CD14-positive monocyte (primary cell): ENCODE measurements at regions not wholly inside any gene's neighbourhood (a gene's known extent, or its start where the extent isn't known, plus 50 kb on each side); places are given as distances from the start of the nearest gene placed in this dataset.

ENCODE experiments used
- DNase-seq, 3 donors: peaks; one replicate each; pipeline ENCODE4 v3.0.0-alpha.2; 2011 to 2022
- H2AFZ ChIP-seq: 2 replicates; pipeline ENCODE4 v1.6.0; 2012; ENCODE audit warnings: mild to moderate bottlenecking, low read depth, low read length, inconsistent platforms; ENCODE audit not compliant: insufficient read depth, poor library complexity, severe bottlenecking
- H3K27ac ChIP-seq, 2 donors: 1 replicate in 1 of 2; 2 replicates in 1 of 2; pipeline ENCODE4 v1.5.1; 2012 to 2013; ENCODE audit warnings: low read length in 2 of 2, control low read depth in 1 of 2, inconsistent platforms in 1 of 2, low read depth in 1 of 2, mild to moderate bottlenecking in 1 of 2
- H3K27me3 ChIP-seq, 2 donors: one replicate each; pipeline versions ENCODE4 v1.6.0 to v1.6.1; 2011 to 2013; ENCODE audit warnings: low read length in 2 of 2; ENCODE audit not compliant: control insufficient read depth in 2 of 2, insufficient read depth in 2 of 2
- H3K36me3 ChIP-seq, 2 donors: replicated peaks in 1 of 2; 1 replicate in 1 of 2; 2 replicates in 1 of 2; pipeline versions ENCODE4 v1.5.1 to v1.6.1; 2012 to 2013; ENCODE audit warnings: low read length in 2 of 2, control low read depth in 1 of 2, inconsistent platforms in 1 of 2, mild to moderate bottlenecking in 1 of 2; ENCODE audit not compliant: insufficient read depth in 2 of 2, control insufficient read depth in 1 of 2
- H3K4me1 ChIP-seq, 2 donors: 1 replicate in 1 of 2; 2 replicates in 1 of 2; pipeline versions ENCODE4 v1.5.1 to v1.6.1; 2012 to 2013; ENCODE audit warnings: low read length in 2 of 2, control low read depth in 1 of 2, inconsistent platforms in 1 of 2, mild to moderate bottlenecking in 1 of 2, moderate library complexity in 1 of 2; ENCODE audit not compliant: insufficient read depth in 2 of 2, control insufficient read depth in 1 of 2
- H3K4me2 ChIP-seq: replicated peaks from 2 replicates; pipeline ENCODE3; 2012; ENCODE audit warnings: low read length, moderate library complexity, mild to moderate bottlenecking; ENCODE audit not compliant: poor library complexity, severe bottlenecking; ENCODE audit errors: extremely low read depth
- H3K4me3 ChIP-seq, 3 experiments: fragments of 200-600 bp in 1 of 3; sonication (generic) in 1 of 3; replicated peaks in 1 of 3; 1 replicate in 2 of 3; 2 replicates in 1 of 3; pipeline ENCODE4 v1.5.1; 2011 to 2013; ENCODE audit warnings: low read length in 3 of 3, mild to moderate bottlenecking in 3 of 3, control low read depth in 2 of 3, low read depth in 2 of 3, inconsistent platforms in 1 of 3, moderate library complexity in 1 of 3
- H3K79me2 ChIP-seq: 2 replicates; pipeline ENCODE4 v1.6.0; 2012; ENCODE audit warnings: mild to moderate bottlenecking, control low read depth, inconsistent platforms, low read length, moderate library complexity; ENCODE audit not compliant: insufficient read depth
- H3K9ac ChIP-seq: 2 replicates; pipeline ENCODE4 v1.6.0; 2017; ENCODE audit warnings: low read length, mild to moderate bottlenecking; ENCODE audit not compliant: insufficient read depth, poor library complexity, severe bottlenecking
- H3K9me3 ChIP-seq, 2 donors: replicated peaks in 1 of 2; 1 replicate in 1 of 2; 2 replicates in 1 of 2; pipeline versions ENCODE4 v1.5.1 to v1.6.1; 2012 to 2013; ENCODE audit warnings: low read length in 2 of 2, control low read depth in 1 of 2; ENCODE audit not compliant: control insufficient read depth in 1 of 2, insufficient read depth in 1 of 2
- H4K20me1 ChIP-seq: 2 replicates; pipeline ENCODE4 v1.6.0; 2012; ENCODE audit warnings: mild to moderate bottlenecking, low read length, control low read depth, moderate library complexity; ENCODE audit not compliant: insufficient read depth
- H3K27ac Mint-ChIP-seq, 7 donors: one replicate each; pipeline ENCODE4 v1.8.0; 2020; ENCODE audit warnings: mild to moderate bottlenecking in 7 of 7, mixed read lengths in 7 of 7, moderate library complexity in 6 of 7, inconsistent platforms in 2 of 7
- H3K27me3 Mint-ChIP-seq, 3 donors: one replicate each; pipeline ENCODE4 v1.8.0; 2021 to 2022; ENCODE audit warnings: low read depth in 3 of 3, mild to moderate bottlenecking in 3 of 3, mixed read lengths in 3 of 3, moderate library complexity in 3 of 3, inconsistent platforms in 1 of 3
- H3K36me3 Mint-ChIP-seq, 2 donors: one replicate each; pipeline ENCODE4 v1.8.0; 2020; ENCODE audit warnings: mixed read lengths in 2 of 2, inconsistent platforms in 1 of 2, mild to moderate bottlenecking in 1 of 2
- H3K4me1 Mint-ChIP-seq: one replicate; pipeline ENCODE4 v1.8.0; 2020; ENCODE audit warnings: mild to moderate bottlenecking, mixed read lengths
- H3K4me3 Mint-ChIP-seq, 2 donors: one replicate each; pipeline ENCODE4 v1.8.0; 2020; ENCODE audit warnings: mild to moderate bottlenecking in 2 of 2, mixed read lengths in 2 of 2, moderate library complexity in 1 of 2
- H3K9me3 Mint-ChIP-seq, 7 donors: one replicate each; pipeline ENCODE4 v1.8.0; 2020 to 2022; ENCODE audit warnings: mixed read lengths in 7 of 7, mild to moderate bottlenecking in 6 of 7, moderate library complexity in 6 of 7, inconsistent platforms in 2 of 7
- WGBS: methylation state at CpG from one replicate; pipeline ENCODE4 v1.1.5; 2013; ENCODE audit warnings: missing lambda C conversion rate; ENCODE audit not compliant: insufficient coverage; 5-methylcytosine and 5-hydroxymethylcytosine counted together
- intact Hi-C, 2 donors: fragments of 100-400 bp; cut with micrococcal nuclease; formaldehyde crosslinking; loops; one replicate each; pipeline versions ENCODE4 v1.15.0 to v1.15.1; 2023
- TF ChIP-seq, protein P1 (sequence below): fragments of 200-600 bp; IDR thresholded peaks from one replicate; pipeline ENCODE4 v1.8.0; 2022; ENCODE audit warnings: antibody characterized with exemption, mild to moderate bottlenecking

- TF ChIP-seq, protein P1, sequence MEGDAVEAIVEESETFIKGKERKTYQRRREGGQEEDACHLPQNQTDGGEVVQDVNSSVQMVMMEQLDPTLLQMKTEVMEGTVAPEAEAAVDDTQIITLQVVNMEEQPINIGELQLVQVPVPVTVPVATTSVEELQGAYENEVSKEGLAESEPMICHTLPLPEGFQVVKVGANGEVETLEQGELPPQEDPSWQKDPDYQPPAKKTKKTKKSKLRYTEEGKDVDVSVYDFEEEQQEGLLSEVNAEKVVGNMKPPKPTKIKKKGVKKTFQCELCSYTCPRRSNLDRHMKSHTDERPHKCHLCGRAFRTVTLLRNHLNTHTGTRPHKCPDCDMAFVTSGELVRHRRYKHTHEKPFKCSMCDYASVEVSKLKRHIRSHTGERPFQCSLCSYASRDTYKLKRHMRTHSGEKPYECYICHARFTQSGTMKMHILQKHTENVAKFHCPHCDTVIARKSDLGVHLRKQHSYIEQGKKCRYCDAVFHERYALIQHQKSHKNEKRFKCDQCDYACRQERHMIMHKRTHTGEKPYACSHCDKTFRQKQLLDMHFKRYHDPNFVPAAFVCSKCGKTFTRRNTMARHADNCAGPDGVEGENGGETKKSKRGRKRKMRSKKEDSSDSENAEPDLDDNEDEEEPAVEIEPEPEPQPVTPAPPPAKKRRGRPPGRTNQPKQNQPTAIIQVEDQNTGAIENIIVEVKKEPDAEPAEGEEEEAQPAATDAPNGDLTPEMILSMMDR = no peak
- Mint-ChIP-seq H3K27ac (no peak overlapping the region), H3K4me1 (peaks cover 17% of the 10 kb centered on the region), H3K27me3 (peaks cover 0 to 3% (median 0%) of the 10 kb centered on the region in 3 donors), H3K9me3 (peaks cover 0 to 1% (median 0%) of the 10 kb centered on the region in 7 donors), H3K4me3 (no peak overlapping the region), H3K36me3 (no peaks in the 10 kb centered on the region)
- intact Hi-C loops = no loop called here
- DNase-seq = peak in 1 of 3 donors; percentile 30
- no peak overlapping the region for H3K27ac ChIP-seq
- no peaks in the 10 kb centered on the region for H3K79me2 ChIP-seq
- H3K4me3 ChIP-seq = no peak overlapping the region
- H3K36me3 ChIP-seq = no peaks in the 10 kb centered on the region
- H3K27me3 ChIP-seq = no peaks in the 10 kb centered on the region
- no peaks in the 10 kb centered on the region for H3K9me3 ChIP-seq
- H4K20me1 ChIP-seq = no peaks in the 10 kb centered on the region
- H3K9ac ChIP-seq = no peak overlapping the region
- peaks cover 9 to 10% of the 10 kb centered on the region in 2 donors for H3K4me1 ChIP-seq
- no peak overlapping the region for H2AFZ ChIP-seq
- H3K4me2 ChIP-seq = no peak overlapping the region
These were observed 56.6 kb upstream of the PPM1B start for GRCh38 chr2:44112096-44112495.

GRCh38 chr2:44116319-44116718, 52.4 kb upstream of the PPM1B start:
- Mint-ChIP-seq H3K9me3 (no peaks in the 10 kb centered on the region), H3K27ac (no peak overlapping the region), H3K36me3 (no peaks in the 10 kb centered on the region), H3K4me1 (peaks cover 21% of the 10 kb centered on the region), H3K4me3 (no peak overlapping the region), H3K27me3 (peaks cover 0 to 3% (median 3%) of the 10 kb centered on the region in 3 donors)
- Histone ChIP-seq H2AFZ (no peak overlapping the region), H3K79me2 (no peaks in the 10 kb centered on the region), H3K9me3 (no peaks in the 10 kb centered on the region), H3K4me1 (peaks cover 14 to 20% of the 10 kb centered on the region in 2 donors), H3K27ac (no peak overlapping the region), H4K20me1 (no peaks in the 10 kb centered on the region), H3K4me3 (no peak overlapping the region), H3K4me2 (no peak overlapping the region), H3K27me3 (no peaks in the 10 kb centered on the region), H3K9ac (no peak overlapping the region), H3K36me3 (no peaks in the 10 kb centered on the region)
- WGBS = 94% methylated on average over 2 of the region's 3 CpGs
- no peak for DNase-seq
- intact Hi-C loops = no loop called here
- TF ChIP-seq, protein P1 = no peak
